DND-41 (cell line): ENCODE measurements at regions not wholly inside any gene's neighbourhood (a gene's known extent, or its start where the extent isn't known, plus 50 kb on each side); places are given as distances from the start of the nearest gene placed in this dataset.

Experiments used
- CTCF ChIP-seq: IDR thresholded peaks from 2 replicates; pipeline ENCODE4 v1.5.1; 2012; ENCODE audit warnings: borderline replicate concordance, low read length, moderate library complexity, mild to moderate bottlenecking; ENCODE audit not compliant: poor library complexity, severe bottlenecking; ENCODE audit errors: extremely low read depth
- EZH2 ChIP-seq: IDR thresholded peaks from 3 replicates; pipeline ENCODE4 v1.6.1; 2012; ENCODE audit warnings: borderline replicate concordance, low read depth, mild to moderate bottlenecking, moderate library complexity, low read length, inconsistent platforms; ENCODE audit not compliant: severe bottlenecking

- TF ChIP-seq CTCF (no peak), EZH2 (no peak)
These were observed 862.1 kb upstream of the CELF4 start for GRCh38 chr18:38427736-38428135.
